Stomach (tissue), 8 donors: ENCODE measurements at regions not wholly inside any gene's neighbourhood (a gene's known extent, or its start where the extent isn't known, plus 50 kb on each side); places are given as distances from the start of the nearest gene placed in this dataset.
A peak's percentile ranks its signal among the peaks of the same experiment; 100 is the strongest.

Experiments used
- DNase-seq, 2 donors: peaks; one replicate each; pipeline versions ENCODE4 v3.0.0 to v3.0.0-alpha.2; 2013 to 2019
- H3K27ac ChIP-seq, 5 donors: fragments of 200-600 bp in 4 of 5; sonication (generic) in 4 of 5; one replicate each; pipeline ENCODE4 v1.5.1; 2013 to 2019; ENCODE audit warnings: mild to moderate bottlenecking in 1 of 5, moderate library complexity in 1 of 5
- H3K27me3 ChIP-seq, 3 donors: fragments of 200-600 bp; sonication (generic); one replicate each; pipeline ENCODE4 v1.5.1; 2017 to 2019; ENCODE audit warnings: mixed run types in 1 of 3
- H3K36me3 ChIP-seq, 4 donors: fragments of 200-600 bp; sonication (generic); 1 replicate in 3 of 4; 2 replicates in 1 of 4; pipeline ENCODE4 v1.5.1; 2016 to 2019
- H3K4me1 ChIP-seq, 4 donors: fragments of 200-600 bp; sonication (generic); one replicate each; pipeline ENCODE4 v1.5.1; 2016 to 2019
- H3K4me3 ChIP-seq, 4 donors: fragments of 200-600 bp; sonication (generic) in 3 of 4; one replicate each; pipeline ENCODE4 v1.5.1; 2016 to 2019; ENCODE audit warnings: mild to moderate bottlenecking in 1 of 4
- H3K9me3 ChIP-seq, 4 donors: fragments of 200-600 bp; sonication (generic); one replicate each; pipeline ENCODE4 v1.5.1; 2016 to 2019
- CTCF ChIP-seq, 7 experiments: fragments of 450-650 bp in 4 of 7; fragments of 200-600 bp in 3 of 7; sonication (generic) in 3 of 7; IDR thresholded peaks; one replicate each; pipeline ENCODE4 v1.5.1; 2016 to 2019; ENCODE audit warnings: antibody characterized with exemption in 7 of 7, control low read depth in 2 of 7, mild to moderate bottlenecking in 1 of 7
- EP300 ChIP-seq: sonication (generic); formaldehyde crosslinking; IDR thresholded peaks from one replicate; pipeline ENCODE4 v1.6.1; 2017; ENCODE audit warnings: antibody characterized with exemption
- POLR2A ChIP-seq, 4 donors: fragments of 450-650 bp; IDR thresholded peaks; one replicate each; pipeline ENCODE4 v1.6.1; 2016; ENCODE audit warnings: antibody characterized with exemption in 4 of 4, control low read depth in 2 of 4, mild to moderate bottlenecking in 1 of 4, moderate library complexity in 1 of 4
- POLR2AphosphoS5 ChIP-seq, 3 donors: sonication (generic); formaldehyde crosslinking; IDR thresholded peaks; one replicate each; pipeline ENCODE4 v1.6.1; 2016; ENCODE audit warnings: antibody characterized with exemption in 3 of 3
- WGBS, 5 donors: extraction: QIAGEN DNeasy Blood & Tissue Kit in 3 of 5; methylation state at CpG; one replicate each; pipeline versions ENCODE4 v1.1.5 to v1.1.7; 2013 to 2018; 5-methylcytosine and 5-hydroxymethylcytosine counted together
- intact Hi-C: fragments of 100-400 bp; cut with DNase I; formaldehyde crosslinking; loops from one replicate; pipeline ENCODE4 v1.15.1; 2023; ENCODE audit warnings: low total_unique reads
- donor health status: healthy with polysubstance abuse.
- donor health status: Bipolar disorder and iron deficiency.
- donor health status: healthy.

- no peak for DNase-seq
- no peaks in the 10 kb centered on the region for H3K9me3 ChIP-seq
- peaks cover 0 to 2% (median 0%) of the 10 kb centered on the region in 4 donors for H3K4me1 ChIP-seq
- TF ChIP-seq POLR2AphosphoS5 (IDR thresholded peaks at IDR 0.05): no peak
- intact Hi-C loops: no loop called here
- H3K4me3 ChIP-seq: no peak overlapping the region
- 48 to 77% (median 55%) methylated on average over 3 of the region's 3 CpGs for WGBS, 5 donors
- no peak overlapping the region for H3K27ac ChIP-seq
- H3K36me3 ChIP-seq: no peaks in the 10 kb centered on the region
- no peaks in the 10 kb centered on the region for H3K27me3 ChIP-seq
Observed at GRCh38 chr18:10207682-10208345, 246.6 kb upstream of the APCDD1 start.

DNA sequence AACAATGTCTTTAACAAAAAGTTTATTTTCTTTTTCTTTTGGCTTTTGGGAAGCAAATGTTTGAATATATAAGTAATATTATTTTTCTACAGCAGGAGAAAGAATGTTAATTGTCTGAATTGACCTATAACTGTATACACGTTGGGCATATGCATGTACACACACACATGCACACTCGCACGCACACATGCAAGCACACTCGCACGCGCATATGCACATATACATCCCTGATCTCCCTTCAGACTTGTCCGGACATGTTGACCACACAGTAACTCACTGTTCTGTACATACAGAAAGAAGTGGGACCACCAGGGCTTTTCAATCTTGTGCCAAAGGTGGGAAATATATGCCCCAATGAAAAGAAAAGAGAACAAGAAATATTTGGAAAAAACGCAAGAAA lies 245.1 kb upstream of the APCDD1 start:
- no peak for TF ChIP-seq CTCF (IDR thresholded peaks at IDR 0.05)
- no peak for TF ChIP-seq POLR2AphosphoS5 (IDR thresholded peaks at IDR 0.05)
- no peak for TF ChIP-seq EP300
- TF ChIP-seq POLR2A (IDR thresholded peaks at IDR 0.05): no peak
- no peak for DNase-seq
- Histone ChIP-seq H3K36me3 (no peaks in the 10 kb centered on the region), H3K4me3 (no peak overlapping the region), H3K9me3 (no peaks in the 10 kb centered on the region), H3K27me3 (no peaks in the 10 kb centered on the region), H3K4me1 (peaks cover 0 to 15% (median 2%) of the 10 kb centered on the region in 4 donors), H3K27ac (no peak overlapping the region)
- intact Hi-C loops: no loop called here
- WGBS, 5 donors: 94 to 97% (median 96%) methylated on average over 8 of the region's 8 CpGs

- intact Hi-C loops: no loop called here
- no peak overlapping the region for H3K27ac ChIP-seq
- WGBS, 5 donors: 90 to 95% (median 93%) methylated on average over 6 of the region's 6 CpGs
- no peak overlapping the region for H3K4me3 ChIP-seq
- DNase-seq: no peak
- peaks cover 0 to 15% (median 2%) of the 10 kb centered on the region in 4 donors for H3K4me1 ChIP-seq
- TF ChIP-seq POLR2A (IDR thresholded peaks at IDR 0.05) (no peak), POLR2AphosphoS5 (IDR thresholded peaks at IDR 0.05) (no peak), CTCF (IDR thresholded peaks at IDR 0.05) (no peak), EP300 (no peak)
- no peaks in the 10 kb centered on the region for H3K36me3 ChIP-seq
- no peaks in the 10 kb centered on the region for H3K27me3 ChIP-seq
- no peaks in the 10 kb centered on the region for H3K9me3 ChIP-seq
Observed at GRCh38 chr18:10210057-10210633, 244.3 kb upstream of the APCDD1 start.

GRCh38 chr18:10213526-10213925 lies 240.9 kb upstream of the APCDD1 start:
- Histone ChIP-seq H3K4me3 (no peak overlapping the region), H3K27me3 (no peaks in the 10 kb centered on the region), H3K4me1 (peaks cover 0 to 15% (median 2%) of the 10 kb centered on the region in 4 donors), H3K36me3 (no peaks in the 10 kb centered on the region), H3K9me3 (peaks cover 0 to 7% (median 0%) of the 10 kb centered on the region in 4 donors), H3K27ac (no peak overlapping the region)
- DNase-seq: peak in 1 of 2 donors; percentile 83
- TF ChIP-seq POLR2AphosphoS5 (IDR thresholded peaks at IDR 0.05) (peak in 1 of 3 donors; percentile 68), CTCF (IDR thresholded peaks at IDR 0.05) (no peak), POLR2A (IDR thresholded peaks at IDR 0.05) (no peak), EP300 (no peak)
- intact Hi-C loops: no loop called here
- WGBS, 5 donors: 5 to 34% (median 13%) methylated on average over 3 of the region's 3 CpGs

DNA sequence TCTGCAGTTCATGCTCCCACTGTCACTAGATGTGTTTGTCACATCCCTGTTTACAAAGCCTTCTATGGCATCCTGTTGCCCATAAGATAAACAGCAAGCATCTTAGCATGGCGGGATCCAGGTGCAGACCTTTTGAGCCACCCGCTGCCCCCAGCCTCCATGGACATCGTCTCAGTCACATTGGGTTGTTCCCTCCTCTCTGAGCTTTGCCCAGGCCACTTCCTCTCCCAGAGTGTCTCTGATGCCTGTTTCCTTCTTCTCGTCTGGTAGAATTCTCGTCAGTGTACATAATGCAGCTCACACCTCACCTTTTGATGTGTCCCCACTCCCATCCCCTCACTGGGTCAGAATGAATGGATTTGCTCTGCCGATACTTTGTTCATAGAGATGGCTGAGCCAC lies 239.0 kb upstream of the APCDD1 start:
- Histone ChIP-seq H3K4me1 (peaks cover 0 to 15% (median 2%) of the 10 kb centered on the region in 4 donors), H3K9me3 (peaks cover 0 to 14% (median 4%) of the 10 kb centered on the region in 4 donors), H3K27me3 (no peaks in the 10 kb centered on the region), H3K36me3 (no peaks in the 10 kb centered on the region), H3K27ac (no peak overlapping the region), H3K4me3 (no peak overlapping the region)
- WGBS, 5 donors: 78 to 97% (median 82%) methylated on average over 6 of the region's 6 CpGs
- TF ChIP-seq CTCF (IDR thresholded peaks at IDR 0.05) (no peak), POLR2A (IDR thresholded peaks at IDR 0.05) (no peak), POLR2AphosphoS5 (IDR thresholded peaks at IDR 0.05) (no peak), EP300 (no peak)
- intact Hi-C loops: no loop called here
- no peak for DNase-seq
